NCI-H2171 (cell line): ENCODE measurements at regions not wholly inside any gene's neighbourhood (a gene's known extent, or its start where the extent isn't known, plus 50 kb on each side); places are given as distances from the start of the nearest gene placed in this dataset.

Source experiments
- DNase-seq: peaks from one replicate; lab custom pipeline; 2025; lab: John Stamatoyannopoulos, UW

GRCh38 chr12:32047357-32048212 lies 59.1 kb upstream of the BICD1 start:
- no peak for DNase-seq

GRCh38 chr12:32048791-32049190 lies 57.9 kb upstream of the BICD1 start:
- no peak for DNase-seq

DNA sequence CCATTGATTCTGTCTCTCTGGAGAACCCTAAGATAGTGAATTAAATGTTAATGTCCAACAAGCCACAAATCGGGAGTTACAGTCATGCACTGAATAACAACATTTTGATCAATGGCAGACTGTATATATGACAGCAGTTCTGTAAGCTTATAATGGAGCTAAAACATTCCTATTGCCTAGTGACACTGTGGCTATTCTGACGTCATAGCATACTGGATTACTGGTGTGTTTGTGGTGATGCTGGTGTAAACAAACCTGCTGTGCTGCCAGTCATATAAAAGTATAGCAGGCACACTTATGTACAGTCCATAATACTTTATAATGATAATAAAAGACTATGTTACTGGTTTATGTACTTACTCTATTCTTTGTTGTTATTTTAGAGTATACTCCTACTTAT lies 56.7 kb upstream of the BICD1 start:
- DNase-seq = no peak

- DNase-seq = no peak
These were observed 55.0 kb upstream of the BICD1 start for GRCh38 chr12:32051511-32052211.

GRCh38 chr12:32052212-32052713 lies 54.4 kb upstream of the BICD1 start:
- no peak for DNase-seq

DNA sequence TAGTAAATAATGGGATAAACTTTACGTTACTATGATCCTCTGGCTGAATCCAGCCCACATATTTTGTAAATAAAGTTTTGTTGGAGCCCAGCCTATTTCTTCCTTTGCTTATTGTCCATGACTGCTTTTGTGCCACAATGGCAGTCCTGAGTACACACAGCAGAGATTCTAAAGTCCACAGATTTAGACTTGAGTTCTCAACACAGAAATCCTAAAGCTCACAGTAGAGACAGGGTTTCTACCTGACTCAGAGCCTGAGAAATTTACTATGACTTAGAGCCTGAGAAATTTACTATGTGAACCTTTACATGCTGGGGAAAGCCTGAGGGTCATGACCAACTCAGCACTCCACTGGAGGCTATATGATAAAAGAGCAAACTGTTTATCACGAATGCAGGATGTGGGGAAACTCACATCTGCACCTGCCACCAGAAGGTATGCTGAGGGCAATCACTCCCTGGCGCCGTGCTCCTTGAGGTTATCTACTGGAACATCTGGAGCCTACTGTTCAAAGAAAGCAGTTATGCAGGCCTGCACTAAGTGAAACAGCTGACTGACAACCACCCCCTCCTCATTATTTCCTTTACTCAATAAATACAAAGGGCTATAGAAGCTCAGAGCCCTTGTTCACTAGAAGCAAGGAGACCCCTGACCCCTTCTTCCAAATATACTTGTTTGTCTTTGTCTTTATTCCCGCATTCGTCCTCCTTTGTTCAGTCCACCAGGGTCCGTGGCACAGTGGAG lies 52.6 kb upstream of the BICD1 start:
- DNase-seq = no peak
